ENCODE measurements at regions not wholly inside any gene's neighbourhood (a gene's known extent, or its start where the extent isn't known, plus 50 kb on each side); places are given as distances from the start of the nearest gene placed in this dataset.

DNA sequence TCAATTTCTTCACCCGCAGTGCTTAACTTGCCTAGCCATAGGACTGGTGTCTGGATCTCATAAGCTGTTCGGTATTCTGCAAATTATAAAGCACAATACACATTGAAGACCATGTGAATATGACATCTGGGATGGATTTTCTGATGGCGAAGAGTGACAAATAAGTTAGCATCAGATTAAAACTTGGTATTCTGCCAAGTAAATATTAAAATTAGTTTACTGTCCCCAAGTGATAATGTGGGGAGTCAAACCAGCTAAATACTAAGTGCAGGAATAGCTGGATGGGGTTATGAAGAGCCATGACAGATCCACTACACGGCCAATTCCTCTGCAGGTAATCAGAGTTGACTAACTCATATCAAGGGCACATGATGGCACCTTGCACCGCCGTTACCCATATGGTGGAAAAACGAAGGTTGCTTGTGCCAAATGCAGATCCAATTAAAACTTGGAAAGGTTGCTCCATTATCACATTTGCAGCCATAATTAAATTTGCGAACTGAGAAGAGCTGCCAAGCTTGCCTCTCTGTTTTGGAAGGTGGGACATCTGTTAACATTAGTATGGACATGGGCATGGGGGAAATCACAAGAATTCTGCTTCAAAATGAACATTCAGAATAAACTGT, 114.9 kb upstream of the TOM1L1 start:
- TF ChIP-seq POLR2A (IDR thresholded peaks at IDR 0.05), result no peak
- no peak for TF ChIP-seq CTCF (IDR thresholded peaks at IDR 0.05)

All from lower leg skin (tissue), 3 donors.